Daoy (cell line): ENCODE measurements at regions not wholly inside any gene's neighbourhood (a gene's known extent, or its start where the extent isn't known, plus 50 kb on each side); places are given as distances from the start of the nearest gene placed in this dataset.
"Not testable (repeated sequence)": the region's sequence is repeated elsewhere in the genome, so short reads cannot be mapped to it uniquely, and the experiment has no call there.

ENCODE experiments used
- DNase-seq: peaks from one replicate; pipeline ENCODE4 v3.0.0-alpha.2; 2015; ENCODE audit warnings: low read depth

GRCh38 chr7:66458991-66459390 is 169.7 kb upstream of the KCTD7 start:
- DNase-seq = peak; percentile 59

- DNase-seq = peak; percentile 52
Observed at GRCh38 chr7:66459783-66460413, 168.8 kb upstream of the KCTD7 start.

- DNase-seq = no peak
Observed at GRCh38 chr7:66460921-66461361, 167.7 kb upstream of the KCTD7 start.

DNA sequence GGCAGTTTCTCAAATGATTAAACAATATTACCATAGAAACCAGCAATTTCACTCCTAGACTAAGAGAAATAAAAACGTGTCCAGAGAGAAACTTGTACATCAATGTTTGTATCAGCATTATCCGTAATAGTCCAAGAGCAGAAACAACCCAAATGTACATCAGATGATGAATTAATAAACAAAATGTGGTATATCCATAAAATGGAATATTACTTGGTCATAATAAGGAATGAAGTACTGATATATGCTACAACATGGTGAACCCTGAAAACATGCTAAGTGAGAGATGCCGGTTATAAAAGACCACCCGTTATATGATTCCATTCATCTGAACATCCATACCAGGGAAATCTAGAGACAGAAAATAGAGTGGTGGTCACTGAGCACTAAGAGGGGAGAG is 167.3 kb upstream of the KCTD7 start:
- DNase-seq = not testable (repeated sequence)

DNA sequence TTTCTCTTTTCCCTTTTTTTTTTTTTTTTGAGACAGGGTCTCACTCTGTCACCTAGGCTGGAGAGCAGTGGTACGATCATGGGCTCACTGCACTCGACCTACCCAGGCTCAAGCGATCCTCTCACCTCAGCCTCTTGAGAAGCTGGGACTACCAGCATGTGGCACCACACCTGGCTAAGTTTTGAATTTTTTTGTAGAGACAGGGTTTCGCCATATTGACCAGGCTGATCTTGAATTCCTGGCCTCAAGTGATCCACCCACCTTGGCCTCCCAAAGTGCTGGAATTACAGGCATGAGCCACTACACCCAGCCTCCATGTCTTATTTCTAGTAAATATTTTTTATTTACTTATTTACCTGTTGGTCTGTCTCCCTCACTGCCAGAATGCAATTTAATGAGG is 165.8 kb upstream of the KCTD7 start:
- not testable (repeated sequence) for DNase-seq

GRCh38 chr7:66464059-66464458 is 164.6 kb upstream of the KCTD7 start:
- DNase-seq = no peak

DNA sequence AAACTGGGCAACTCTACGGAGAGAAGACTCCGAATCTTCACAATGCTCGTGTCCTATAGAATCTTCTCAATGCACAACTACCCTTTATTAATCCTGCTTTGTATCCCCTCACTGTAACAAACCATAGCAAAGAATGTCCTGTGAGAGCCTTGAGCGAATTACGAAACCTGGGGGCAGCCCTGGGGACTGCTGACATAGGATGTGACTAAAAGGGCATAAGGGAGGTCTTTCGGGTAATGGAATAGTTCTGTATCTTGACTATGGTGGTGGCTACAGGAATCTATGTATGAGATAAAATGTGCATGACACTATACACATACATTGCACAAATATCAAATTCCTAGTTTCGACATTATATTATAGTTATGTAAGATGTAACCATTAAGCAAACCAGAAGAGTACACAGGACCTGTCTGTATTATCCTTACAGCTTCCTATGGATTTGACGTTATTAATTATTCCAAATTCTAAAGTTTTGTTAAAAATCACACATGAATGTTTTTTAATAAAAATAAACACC is 162.5 kb upstream of the KCTD7 start:
- no peak for DNase-seq

DNA sequence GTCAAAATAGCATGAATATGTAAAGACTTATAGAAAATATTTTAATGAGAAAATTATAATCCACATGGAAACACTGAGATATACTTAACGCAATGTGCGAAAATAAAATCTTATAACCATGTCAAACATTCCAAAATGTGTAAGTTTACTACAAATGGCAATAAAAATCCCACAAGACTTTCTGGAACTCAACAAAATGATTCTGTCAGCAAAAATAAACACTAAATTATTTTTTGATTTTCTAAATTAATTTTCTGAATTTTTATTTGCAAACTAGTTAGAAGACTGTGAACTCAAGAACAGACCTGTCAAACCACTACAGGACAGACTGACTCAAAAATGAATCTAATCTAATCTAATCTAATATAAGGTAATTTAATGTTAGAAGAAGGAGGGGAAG is 160.8 kb upstream of the KCTD7 start:
- no peak for DNase-seq

DNA sequence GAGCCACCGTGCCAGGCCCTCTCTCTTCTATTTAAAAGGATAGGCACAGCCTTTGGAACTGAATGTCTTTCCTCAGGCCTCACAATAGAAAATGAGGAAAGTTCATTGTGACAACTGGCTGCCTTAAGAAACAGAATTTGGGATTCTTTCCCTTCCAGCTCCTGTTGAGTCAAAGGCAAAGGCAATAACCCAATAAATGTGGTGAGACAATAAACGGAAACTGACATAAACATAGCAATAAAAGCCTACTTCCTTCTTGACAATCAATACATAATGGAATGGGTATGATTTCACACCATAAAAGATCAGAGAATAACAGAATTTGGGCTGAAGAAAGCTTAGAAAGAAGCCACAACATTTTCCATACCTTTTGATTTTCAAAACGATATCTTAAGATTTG is 155.6 kb upstream of the KCTD7 start:
- not testable (repeated sequence) for DNase-seq

DNA sequence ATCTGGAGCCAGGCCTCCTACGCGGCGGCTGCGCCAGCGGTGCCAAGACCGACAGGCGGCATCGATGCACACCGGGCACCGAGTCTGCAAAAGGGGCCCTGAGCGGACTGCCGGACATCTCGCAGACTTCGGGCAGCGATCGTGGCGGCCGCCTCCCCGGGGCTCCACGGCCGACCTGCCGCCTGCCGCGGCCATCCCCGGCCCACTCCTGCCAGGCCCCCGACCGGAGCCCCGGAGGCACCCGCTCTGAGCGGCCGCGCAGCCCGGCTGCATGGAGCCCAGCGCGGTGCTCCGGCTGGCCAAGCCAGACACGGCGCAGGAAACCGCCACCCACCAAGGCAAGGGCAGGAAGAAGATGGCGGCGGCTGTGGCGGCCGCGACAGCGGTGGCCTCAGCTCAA is 154.2 kb upstream of the KCTD7 start:
- DNase-seq = no peak

GRCh38 chr7:66476056-66476455 is 152.6 kb upstream of the KCTD7 start:
- not testable (repeated sequence) for DNase-seq

- DNase-seq = not testable (repeated sequence)
Observed at GRCh38 chr7:66477822-66478397, 150.8 kb upstream of the KCTD7 start.

DNA sequence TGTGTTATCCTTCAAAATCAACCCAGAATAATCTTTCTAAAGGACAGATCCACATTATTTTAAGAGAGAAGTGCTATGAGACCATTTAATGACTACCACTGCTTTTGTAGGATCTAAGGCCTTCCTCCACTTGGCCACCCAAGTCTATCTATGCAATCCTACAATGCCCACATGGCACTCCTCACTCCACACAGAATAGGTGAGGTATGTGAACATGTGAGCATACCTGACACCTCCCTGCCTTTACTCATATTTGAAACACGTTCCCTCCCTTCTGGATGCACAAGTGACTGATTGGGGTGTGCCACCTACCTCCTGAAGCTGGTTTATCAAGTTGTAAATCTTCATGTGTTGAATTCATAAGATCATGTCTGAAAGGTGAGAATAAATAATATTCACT is 147.5 kb upstream of the KCTD7 start:
- DNase-seq = not testable (repeated sequence)

- not testable (repeated sequence) for DNase-seq
Observed at GRCh38 chr7:66489065-66489464, 139.6 kb upstream of the KCTD7 start.

GRCh38 chr7:66489741-66490140 is 138.9 kb upstream of the KCTD7 start:
- not testable (repeated sequence) for DNase-seq

DNA sequence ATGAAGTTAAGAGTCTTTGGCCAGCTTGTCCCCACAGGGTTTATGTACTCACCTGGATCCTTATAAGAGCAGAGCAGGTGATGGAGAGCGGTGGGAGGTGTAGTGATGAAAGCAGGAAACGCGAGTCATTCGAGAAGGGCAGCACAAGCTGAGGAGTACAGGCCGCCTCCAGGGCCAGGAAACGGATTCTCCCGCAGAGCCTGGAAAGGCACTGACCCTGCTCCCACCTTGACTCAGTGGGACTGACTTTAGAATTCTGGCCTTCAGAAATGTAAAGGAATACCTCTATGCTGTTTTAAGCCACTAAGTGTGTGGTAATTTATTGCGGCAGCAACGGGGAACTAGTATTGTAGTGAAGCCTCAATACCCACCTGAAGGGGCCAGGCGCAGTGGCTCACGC is 137.7 kb upstream of the KCTD7 start:
- DNase-seq = not testable (repeated sequence)

DNA sequence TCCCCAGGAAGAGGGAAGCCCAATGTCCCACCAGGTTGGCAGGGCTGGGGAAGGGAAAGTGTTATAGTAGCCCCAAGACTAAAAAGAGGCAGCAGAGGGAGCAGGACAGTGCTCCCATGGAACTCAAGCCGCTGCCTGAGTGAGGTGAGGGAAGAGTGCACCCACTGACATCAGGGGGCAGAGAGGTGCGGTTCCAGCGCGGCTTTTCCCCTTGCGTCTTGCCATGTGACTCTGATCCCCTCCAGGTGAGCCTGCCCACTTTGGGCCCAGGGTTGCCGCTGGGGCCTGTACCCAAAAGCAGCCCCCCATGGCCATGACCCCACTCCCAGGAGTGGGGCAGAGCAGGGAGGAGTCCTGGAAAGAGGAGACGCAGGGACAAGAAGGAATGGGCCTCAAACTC is 136.3 kb upstream of the KCTD7 start:
- DNase-seq = not testable (repeated sequence)

DNA sequence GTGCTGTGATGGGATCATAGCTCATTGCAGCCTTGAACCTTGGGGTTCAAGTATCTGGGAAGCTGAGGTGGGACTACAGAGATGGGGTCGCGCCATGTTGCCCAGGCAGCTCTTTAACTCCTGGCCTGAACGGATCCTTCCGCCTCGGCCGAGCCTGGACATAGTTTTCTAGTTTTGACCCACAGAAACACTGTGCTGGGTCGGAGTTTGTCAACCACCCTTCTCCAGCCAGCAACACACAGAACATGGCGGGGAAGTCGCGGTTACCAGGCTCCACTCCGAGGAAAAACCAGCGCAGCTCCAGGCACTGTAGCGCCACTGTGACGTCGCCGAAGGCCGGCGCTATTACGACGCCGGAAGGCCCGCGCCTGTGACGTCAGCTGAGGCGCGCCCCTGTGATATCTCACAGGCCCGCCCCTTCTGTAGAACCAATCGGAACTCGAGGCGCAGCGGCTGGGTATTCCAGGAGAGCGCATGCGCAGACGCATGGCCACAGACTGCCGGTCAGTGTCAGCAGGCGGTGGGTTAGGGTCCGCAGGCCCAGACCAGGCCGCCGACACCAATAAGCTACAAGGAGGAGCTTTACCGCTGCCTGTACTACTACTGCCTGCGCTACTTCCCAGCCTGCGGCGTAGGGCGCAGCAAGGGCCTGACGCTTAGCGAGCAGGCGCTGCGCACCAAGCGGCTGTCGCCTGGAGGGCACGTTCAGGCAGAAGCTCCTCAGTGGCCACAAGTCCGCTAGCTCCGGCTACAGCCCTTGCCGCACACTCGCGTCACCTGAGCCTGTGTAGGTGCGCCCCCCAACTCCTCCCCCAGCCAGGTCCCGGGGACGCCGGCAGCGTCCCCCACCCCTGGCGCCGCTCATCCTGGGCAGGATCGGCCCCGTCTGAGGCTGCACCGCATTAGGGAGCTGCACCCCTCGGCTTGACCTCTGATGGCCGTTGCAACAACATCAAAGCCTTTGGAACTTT is 135.2 kb upstream of the KCTD7 start:
- peak; percentile 100 for DNase-seq

GRCh38 chr7:66497346-66497745 is 131.3 kb upstream of the KCTD7 start:
- DNase-seq = no peak

DNA sequence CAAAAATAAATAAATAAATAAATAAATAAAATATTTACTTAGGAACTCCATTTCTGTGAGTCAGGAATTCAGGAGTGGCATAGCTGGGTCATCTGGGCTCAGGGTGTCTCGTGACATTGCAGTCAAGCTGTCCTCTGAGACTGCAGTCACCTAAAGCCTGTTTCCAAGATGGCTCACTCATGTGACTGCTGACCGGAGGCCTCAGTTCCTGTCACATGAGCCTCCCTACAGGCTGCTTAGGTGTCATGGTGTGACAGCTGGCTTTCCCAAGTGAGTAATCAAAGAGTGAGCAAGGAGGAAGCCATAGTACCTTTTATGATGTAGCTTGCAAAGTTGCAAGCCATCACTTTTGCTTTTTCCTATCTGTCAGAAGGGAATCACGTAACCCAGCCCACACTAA is 128.6 kb upstream of the KCTD7 start:
- no peak for DNase-seq

DNA sequence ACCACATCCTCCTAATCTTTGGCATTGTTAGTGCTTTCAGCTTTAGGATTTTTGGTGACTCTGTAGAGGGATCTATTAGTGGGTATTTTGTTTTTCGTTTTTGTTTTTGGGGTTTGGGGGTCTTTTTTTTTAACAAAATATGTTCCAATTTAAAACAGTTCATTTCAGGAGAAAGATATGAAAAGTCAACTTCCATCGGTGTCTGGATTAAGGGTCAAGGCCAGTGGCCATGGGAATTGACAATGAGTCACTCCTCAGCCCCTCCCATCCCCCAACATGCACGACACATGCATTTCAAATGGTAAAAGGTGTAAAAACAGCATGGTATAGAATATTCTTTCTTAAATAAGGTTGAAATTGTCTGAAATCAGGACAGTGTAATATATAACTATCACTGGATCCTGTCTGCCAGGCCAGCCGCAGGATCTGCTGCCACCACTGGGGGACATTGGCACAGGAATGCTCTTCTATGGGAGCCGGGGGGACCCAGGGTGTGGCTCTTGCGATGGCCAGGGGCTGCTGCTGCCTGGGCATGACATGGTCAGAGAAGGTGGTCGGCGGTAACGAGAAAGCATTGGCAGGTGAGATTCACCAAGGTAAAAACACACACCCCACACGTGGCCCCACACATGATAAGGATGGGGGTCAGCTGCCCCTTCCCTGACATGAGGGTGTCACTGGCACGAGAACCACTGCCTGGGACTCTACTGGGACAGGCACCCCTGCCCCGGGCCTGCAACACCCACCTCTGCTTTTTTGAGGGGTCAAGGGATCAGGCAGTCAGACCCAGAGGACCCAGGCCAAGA is 126.2 kb upstream of the KCTD7 start:
- DNase-seq = no peak

DNA sequence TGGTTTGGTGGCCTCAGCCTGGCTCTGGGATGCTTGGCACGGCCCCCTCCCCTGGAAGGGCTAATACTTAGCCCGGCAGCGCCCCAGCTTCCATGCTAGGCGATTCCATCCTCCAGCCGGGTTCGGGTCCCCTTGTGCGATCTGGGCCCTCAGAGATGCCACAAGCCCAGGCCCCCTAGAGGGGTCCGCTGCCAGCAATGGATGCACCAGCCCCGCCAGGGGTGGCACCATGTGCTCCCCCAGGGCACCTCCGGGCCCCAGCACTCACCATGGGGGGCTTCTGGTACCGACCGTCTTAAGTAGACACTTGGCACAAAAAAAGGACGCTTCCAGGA is 125.7 kb upstream of the KCTD7 start:
- DNase-seq = no peak
